KOPT-K1 (cell line): ENCODE measurements at regions not wholly inside any gene's neighbourhood (a gene's known extent, or its start where the extent isn't known, plus 50 kb on each side); places are given as distances from the start of the nearest gene placed in this dataset.

ENCODE experiments used
- H3K27ac ChIP-seq: fragments of 200-600 bp; sonication (generic); 2 replicates; pipeline ENCODE4 v1.5.1; 2016; ENCODE audit warnings: antibody characterized with exemption, mild to moderate bottlenecking, low read depth, low read length; ENCODE audit not compliant: poor library complexity, severe bottlenecking
- H3K36me3 ChIP-seq: fragments of 200-600 bp; sonication (generic); 2 replicates; pipeline ENCODE4 v1.5.1; 2017; ENCODE audit warnings: antibody characterized with exemption, mild to moderate bottlenecking, low read length, moderate library complexity; ENCODE audit not compliant: insufficient read depth
- H3K9me3 ChIP-seq: fragments of 200-600 bp; sonication (generic); 2 replicates; pipeline ENCODE4 v1.5.1; 2017; ENCODE audit warnings: antibody characterized with exemption, low read length, mild to moderate bottlenecking; ENCODE audit not compliant: insufficient read depth, poor library complexity, severe bottlenecking

DNA sequence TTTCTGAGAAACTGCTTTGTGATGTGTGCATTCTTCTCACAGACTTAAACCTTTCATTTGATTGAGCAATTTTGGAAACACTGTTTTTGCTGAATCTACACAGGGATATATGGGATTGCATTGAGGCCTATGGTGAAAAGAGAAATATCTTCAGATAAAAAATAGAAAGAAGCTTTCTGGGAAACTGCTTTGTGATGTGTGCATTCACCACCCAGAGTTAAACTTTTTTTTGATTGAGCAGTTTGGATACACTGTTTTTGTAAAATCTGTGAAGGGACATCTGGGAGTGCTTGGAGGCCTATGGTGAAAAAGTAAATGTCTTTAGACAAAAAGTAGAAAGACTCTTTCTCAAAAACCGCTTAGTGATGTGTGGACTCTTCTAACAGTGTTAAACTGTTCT lies 1683.8 kb downstream of the UQCRFS1 start:
- Histone ChIP-seq H3K36me3 (no peaks in the 10 kb centered on the region), H3K9me3 (peaks cover 64% of the 10 kb centered on the region), H3K27ac (no peak overlapping the region)

DNA sequence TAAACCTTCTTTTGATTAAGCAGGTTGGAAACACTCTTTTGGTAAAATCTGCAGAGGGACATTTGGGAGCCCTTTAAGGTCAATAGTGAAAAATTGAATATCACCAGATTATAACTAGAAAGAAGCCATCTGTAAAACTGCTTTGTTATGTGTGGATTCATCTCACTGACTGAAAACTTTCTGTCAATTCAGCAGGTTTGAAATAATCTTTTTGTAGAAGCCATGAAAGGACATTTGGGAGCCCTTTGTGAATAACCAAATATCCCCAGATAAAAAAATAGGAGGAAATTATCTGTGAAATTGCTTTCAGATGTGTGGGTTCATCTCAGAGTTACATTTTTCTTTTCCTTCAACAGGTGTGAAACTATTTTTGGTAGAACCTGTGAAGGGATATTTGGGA lies 1690.7 kb downstream of the UQCRFS1 start:
- H3K27ac ChIP-seq: no peak overlapping the region
- peaks cover 32% of the 10 kb centered on the region for H3K9me3 ChIP-seq
- no peaks in the 10 kb centered on the region for H3K36me3 ChIP-seq
